H1 (cell line): ENCODE measurements at regions not wholly inside any gene's neighbourhood (a gene's known extent, or its start where the extent isn't known, plus 50 kb on each side); places are given as distances from the start of the nearest gene placed in this dataset.

Experiments used
- CTCF ChIA-PET: fragments of 300-600 bp; sonication (Branson Sonifier 250); formaldehyde crosslinking; loops from one replicate; lab custom pipeline; 2021; ENCODE audit not compliant: partially characterized antibody; lab: Charles Lee
- POLR2A ChIA-PET: fragments of 300-600 bp; sonication (Branson Sonifier 250); formaldehyde crosslinking; loops from one replicate; lab custom pipeline; 2021; ENCODE audit warnings: inconsistent platforms; ENCODE audit not compliant: partially characterized antibody; lab: Charles Lee
- DNase-seq, 2 experiments: peaks; one replicate each; pipeline versions ENCODE4 v3.0.0 to v3.0.0-alpha.2; 2010 to 2022; ENCODE audit warnings: low spot score in 2 of 2, low read depth in 1 of 2, mixed read lengths in 1 of 2
- FAIRE-seq: peaks from 2 replicates; lab custom pipeline; 2011; peaks lifted over from hg19 to GRCh38; lab: Jason Lieb, UNC
- H2AFZ ChIP-seq: 2 replicates; pipeline ENCODE4 v1.8.1; 2012; ENCODE audit warnings: low read length, inconsistent platforms
- H2AK5ac ChIP-seq: 2 replicates; pipeline ENCODE4 v1.6.1; 2013; ENCODE audit warnings: low read depth, low read length
- H2BK120ac ChIP-seq: replicated peaks from 2 replicates; pipeline ENCODE3; 2013; ENCODE audit warnings: low read depth, low read length, inconsistent platforms
- H2BK12ac ChIP-seq: 2 replicates; pipeline ENCODE4 v1.6.1; 2013; ENCODE audit warnings: low read depth, low read length
- H2BK15ac ChIP-seq: 2 replicates; pipeline ENCODE4 v1.6.1; 2013; ENCODE audit warnings: low read length
- H2BK20ac ChIP-seq: 2 replicates; pipeline ENCODE4 v1.6.1; 2013; ENCODE audit warnings: low read length
- H2BK5ac ChIP-seq: 2 replicates; pipeline ENCODE4 v1.6.1; 2013; ENCODE audit warnings: low read depth, low read length
- H3K14ac ChIP-seq: 2 replicates; pipeline ENCODE4 v1.6.1; 2013; ENCODE audit warnings: inconsistent platforms; ENCODE audit not compliant: insufficient read length
- H3K18ac ChIP-seq: 2 replicates; pipeline ENCODE4 v1.6.1; 2013; ENCODE audit warnings: low read length; ENCODE audit errors: extremely low read depth
- H3K23ac ChIP-seq: 2 replicates; pipeline ENCODE4 v1.6.1; 2013; ENCODE audit warnings: inconsistent platforms; ENCODE audit not compliant: insufficient read length
- H3K23me2 ChIP-seq: 2 replicates; pipeline ENCODE4 v1.6.1; 2013; ENCODE audit warnings: low read depth, low read length
- H3K27ac ChIP-seq: 2 replicates; pipeline ENCODE4 v1.6.1; 2011; ENCODE audit warnings: low read depth, low read length, inconsistent platforms
- H3K27me3 ChIP-seq, 4 experiments: replicated peaks in 1 of 4; 1 replicate in 1 of 4; 2 replicates in 3 of 4; pipeline versions ENCODE4 v1.6.1 to v1.8.1; 2011 to 2013; ENCODE audit warnings: low read length in 3 of 4, mild to moderate bottlenecking in 3 of 4, inconsistent platforms in 2 of 4, mixed read lengths in 2 of 4, moderate library complexity in 1 of 4; ENCODE audit not compliant: control insufficient read depth in 3 of 4, insufficient read depth in 3 of 4; ENCODE audit errors: extremely low read depth in 1 of 4
- H3K36me3 ChIP-seq, 4 experiments: 2 replicates each; pipeline versions ENCODE4 v1.6.1 to v1.8.1; 2011 to 2013; ENCODE audit warnings: mild to moderate bottlenecking in 4 of 4, low read length in 3 of 4, moderate library complexity in 2 of 4, control low read depth in 1 of 4, inconsistent platforms in 1 of 4; ENCODE audit not compliant: insufficient read depth in 4 of 4, control insufficient read depth in 2 of 4
- H3K4ac ChIP-seq: replicated peaks from 2 replicates; pipeline ENCODE3; 2013; ENCODE audit warnings: low read length, low read depth, mixed read lengths, inconsistent platforms; ENCODE audit not compliant: insufficient read length
- H3K4me1 ChIP-seq, 4 experiments: replicated peaks in 1 of 4; 1 replicate in 1 of 4; 2 replicates in 3 of 4; pipeline versions ENCODE4 v1.6.1 to v1.8.1; 2011 to 2013; ENCODE audit warnings: low read length in 3 of 4, inconsistent platforms in 2 of 4, mixed read lengths in 1 of 4; ENCODE audit not compliant: insufficient read depth in 4 of 4, control insufficient read depth in 3 of 4
- H3K4me2 ChIP-seq, 2 experiments: 2 replicates each; pipeline versions ENCODE4 v1.6.1 to v1.8.1; 2011 to 2013; ENCODE audit warnings: low read depth in 2 of 2, low read length in 2 of 2, control low read depth in 1 of 2, inconsistent platforms in 1 of 2, mild to moderate bottlenecking in 1 of 2; ENCODE audit not compliant: insufficient read depth in 1 of 2
- H3K4me3 ChIP-seq, 4 experiments: fragments of 200-600, 300-600 bp in 1 of 4; sonication (generic), shearing (Covaris generic), sonication (Bioruptor Twin) in 1 of 4; 2 replicates each; pipeline versions ENCODE4 v1.5.1 to v1.8.1; 2011 to 2016; ENCODE audit warnings: low read length in 4 of 4, low read depth in 3 of 4, control low read depth in 2 of 4, inconsistent platforms in 2 of 4, mild to moderate bottlenecking in 2 of 4, mixed read lengths in 1 of 4, moderate library complexity in 1 of 4; ENCODE audit not compliant: insufficient read depth in 2 of 4; ENCODE audit errors: extremely low read depth in 1 of 4
- H3K56ac ChIP-seq: replicated peaks from 2 replicates; pipeline ENCODE3; 2013; ENCODE audit warnings: low read depth, mild to moderate bottlenecking, mixed read lengths, low read length, inconsistent platforms; ENCODE audit not compliant: insufficient read length
- H3K79me1 ChIP-seq: 2 replicates; pipeline ENCODE4 v1.6.1; 2013; ENCODE audit warnings: low read depth, low read length, control low read depth
- H3K79me2 ChIP-seq, 2 experiments: 2 replicates each; pipeline versions ENCODE4 v1.6.1 to v1.8.1; 2012 to 2013; ENCODE audit warnings: low read length in 2 of 2, mild to moderate bottlenecking in 2 of 2, inconsistent platforms in 1 of 2; ENCODE audit not compliant: insufficient read depth in 2 of 2, control insufficient read depth in 1 of 2
- H3K9ac ChIP-seq, 4 experiments: replicated peaks in 1 of 4; 1 replicate in 1 of 4; 2 replicates in 3 of 4; pipeline versions ENCODE4 v1.6.1 to v1.8.1; 2011 to 2013; ENCODE audit warnings: low read depth in 3 of 4, low read length in 3 of 4, control low read depth in 2 of 4, mild to moderate bottlenecking in 2 of 4, moderate library complexity in 2 of 4, inconsistent platforms in 1 of 4; ENCODE audit errors: extremely low read depth in 1 of 4
- H3K9me3 ChIP-seq, 2 experiments: 2 replicates each; pipeline versions ENCODE4 v1.6.1 to v1.8.1; 2012 to 2013; ENCODE audit warnings: mild to moderate bottlenecking in 2 of 2, moderate library complexity in 2 of 2, control low read depth in 1 of 2, inconsistent platforms in 1 of 2, low read depth in 1 of 2, low read length in 1 of 2, mixed read lengths in 1 of 2; ENCODE audit not compliant: insufficient read depth in 2 of 2
- H4K20me1 ChIP-seq, 2 experiments: replicated peaks in 1 of 2; 2 replicates each; pipeline versions ENCODE3 to v1.8.1; 2011 to 2013; ENCODE audit warnings: inconsistent platforms in 2 of 2, low read length in 2 of 2, mild to moderate bottlenecking in 1 of 2; ENCODE audit not compliant: insufficient read depth in 2 of 2, control insufficient read depth in 1 of 2
- H4K5ac ChIP-seq: 2 replicates; pipeline ENCODE4 v1.6.1; 2013; ENCODE audit warnings: low read length, low read depth, mixed read lengths, inconsistent platforms; ENCODE audit not compliant: insufficient read length
- H4K8ac ChIP-seq: 2 replicates; pipeline ENCODE4 v1.8.0; 2013; ENCODE audit warnings: mild to moderate bottlenecking, moderate library complexity, low read length, inconsistent platforms; ENCODE audit not compliant: insufficient read depth; ENCODE audit errors: extremely low read depth
- H4K91ac ChIP-seq: replicated peaks from 2 replicates; pipeline ENCODE3; 2013; ENCODE audit warnings: low read length, mixed read lengths, inconsistent platforms; ENCODE audit not compliant: insufficient read length
- BACH1 ChIP-seq: IDR thresholded peaks from 2 replicates; pipeline ENCODE4 v1.6.1; 2012; ENCODE audit warnings: low read length, improper control_type of control experiment
- CBX5 ChIP-seq: fragments of 300-800, 300-1000 bp; sonication (generic); IDR thresholded peaks from 2 replicates; pipeline ENCODE4 v1.7.1; 2016; ENCODE audit warnings: antibody characterized with exemption, low read length, low read depth
- KDM4A ChIP-seq: IDR thresholded peaks from one replicate; pipeline ENCODE4 v1.7.1; 2012; ENCODE audit warnings: low read depth, mild to moderate bottlenecking, moderate library complexity, low read length, inconsistent platforms; ENCODE audit not compliant: severe bottlenecking
- MAFK ChIP-seq: IDR thresholded peaks from 2 replicates; pipeline ENCODE4 v1.6.1; 2012; ENCODE audit warnings: low read depth, mild to moderate bottlenecking, improper control_type of control experiment, low read length
- SIX5 ChIP-seq: IDR thresholded peaks from 2 replicates; pipeline ENCODE4 v1.6.1; 2011; ENCODE audit warnings: mild to moderate bottlenecking, low read depth, low read length
- TBP ChIP-seq: IDR thresholded peaks from 2 replicates; pipeline ENCODE4 v1.6.1; 2011; ENCODE audit warnings: low read depth, low read length, improper control_type of control experiment
- WGBS, 2 experiments: shearing (Covaris generic) in 1 of 2; methylation state at CpG; one replicate each; pipeline versions ENCODE4 v1.1.6 to v1.1.7; 2013 to 2015; ENCODE audit warnings: low lambda C conversion rate in 2 of 2, mixed read lengths in 2 of 2, inconsistent platforms in 1 of 2, low coverage in 1 of 2, missing lambda C conversion rate in 1 of 2; ENCODE audit not compliant: insufficient replicate concordance in 2 of 2, insufficient coverage in 1 of 2, insufficient read length in 1 of 2; ENCODE audit errors: extremely low coverage in 1 of 2, missing lambda C conversion rate in 1 of 2; 5-methylcytosine and 5-hydroxymethylcytosine counted together
- TF ChIP-seq, protein P1 (sequence below): IDR thresholded peaks from 2 replicates; pipeline ENCODE4 v1.6.1; 2012; ENCODE audit warnings: inconsistent platforms
- TF ChIP-seq, protein P2 (sequence below): IDR thresholded peaks from 2 replicates; pipeline ENCODE4 v1.6.1; 2012; ENCODE audit warnings: inconsistent platforms

- Histone ChIP-seq H2BK120ac (no peak overlapping the region), H4K8ac (no peak overlapping the region), H3K36me3 (no peaks in the 10 kb centered on the region), H3K79me1 (no peaks in the 10 kb centered on the region), H3K23me2 (no peaks in the 10 kb centered on the region), H4K91ac (no peak overlapping the region), H3K14ac (no peak overlapping the region), H2BK5ac (no peak overlapping the region), H3K23ac (no peak overlapping the region), H2BK12ac (no peak overlapping the region), H3K79me2 (no peaks in the 10 kb centered on the region), H4K20me1 (no peaks in the 10 kb centered on the region), H3K4me2 (no peak overlapping the region), H3K4ac (no peak overlapping the region), H2BK20ac (no peak overlapping the region), H4K5ac (no peak overlapping the region), H3K9ac (no peak overlapping the region), H2AK5ac (no peak overlapping the region), H2BK15ac (no peak overlapping the region), H3K18ac (no peak overlapping the region; the same call in 1 of the 2 replicates), H2AFZ (no peak overlapping the region), H3K9me3 (no peaks in the 10 kb centered on the region), H3K4me3 (no peak overlapping the region), H3K27me3 (no peaks in the 10 kb centered on the region), H3K4me1 (peaks cover 2 to 19% (median 7%) of the 10 kb centered on the region in 4 experiments), H3K27ac (no peak overlapping the region), H3K56ac (no peak overlapping the region)
- WGBS, 2 experiments = 95% methylated on average over 8 of the region's 12 CpGs; no CpG with 5 or more reads in 1 of the 2 experiments
- FAIRE-seq (no peak), DNase-seq (no peak)
- no peak for TF ChIP-seq CBX5
- no peak for TF ChIP-seq KDM4A
- TF ChIP-seq, protein P1, sequence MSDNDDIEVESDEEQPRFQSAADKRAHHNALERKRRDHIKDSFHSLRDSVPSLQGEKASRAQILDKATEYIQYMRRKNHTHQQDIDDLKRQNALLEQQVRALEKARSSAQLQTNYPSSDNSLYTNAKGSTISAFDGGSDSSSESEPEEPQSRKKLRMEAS = no peak
- no peak for TF ChIP-seq MAFK
- TF ChIP-seq BACH1 = no peak
- TF ChIP-seq, protein P2, sequence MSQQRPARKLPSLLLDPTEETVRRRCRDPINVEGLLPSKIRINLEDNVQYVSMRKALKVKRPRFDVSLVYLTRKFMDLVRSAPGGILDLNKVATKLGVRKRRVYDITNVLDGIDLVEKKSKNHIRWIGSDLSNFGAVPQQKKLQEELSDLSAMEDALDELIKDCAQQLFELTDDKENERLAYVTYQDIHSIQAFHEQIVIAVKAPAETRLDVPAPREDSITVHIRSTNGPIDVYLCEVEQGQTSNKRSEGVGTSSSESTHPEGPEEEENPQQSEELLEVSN = no peak
- no peak for TF ChIP-seq TBP
- TF ChIP-seq SIX5 = no peak
- CTCF ChIA-PET = interaction anchor here (1.0 kb wide), 1 partner anchor 108 kb away, joined by 3 read pairs; no protein-coding TSS in a partner anchor
- POLR2A ChIA-PET = no interaction called here
These were observed 446.9 kb downstream of the BCOR start for GRCh38 chrX:39650768-39651347.
